ENCODE measurements at regions not wholly inside any gene's neighbourhood (a gene's known extent, or its start where the extent isn't known, plus 50 kb on each side); places are given as distances from the start of the nearest gene placed in this dataset.
A peak's percentile ranks its signal among the peaks of the same experiment; 100 is the strongest.

GRCh38 chr3:147939839-147940238, 530.7 kb downstream of the ZIC1 start:
- Mint-ChIP-seq H3K27ac (ENCODE audit: unreplicated experiment) (peak overlapping the region; percentile 77), H3K36me3 (ENCODE audit: low read depth) (peaks cover 3% of the 10 kb centered on the region), H3K4me3 (peak overlapping the region; percentile 85), H3K9me3 (no peaks in the 10 kb centered on the region), H3K4me1 (peaks cover 72% of the 10 kb centered on the region), H3K27me3 (ENCODE audit: low read depth) (no peaks in the 10 kb centered on the region)
- DNase-seq (ENCODE audit: low read depth, low spot score), result no peak
- no peak for TF ChIP-seq CTCF (conservative IDR thresholded peaks at IDR 0.05)

GRCh38 chr3:147940405-147941193, 531.4 kb downstream of the ZIC1 start:
- Mint-ChIP-seq H3K9me3 (no peaks in the 10 kb centered on the region), H3K4me3 (peak overlapping the region; percentile 76), H3K4me1 (peaks cover 67% of the 10 kb centered on the region), H3K27me3 (ENCODE audit: low read depth) (no peaks in the 10 kb centered on the region), H3K36me3 (ENCODE audit: low read depth) (peaks cover 3% of the 10 kb centered on the region), H3K27ac (ENCODE audit: unreplicated experiment) (no peak overlapping the region)
- no peak for DNase-seq (ENCODE audit: low read depth, low spot score)
- TF ChIP-seq CTCF (conservative IDR thresholded peaks at IDR 0.05), result no peak

- no peak for DNase-seq (ENCODE audit: low read depth, low spot score)
- no peak for TF ChIP-seq CTCF (conservative IDR thresholded peaks at IDR 0.05)
- H3K27ac Mint-ChIP-seq (ENCODE audit: unreplicated experiment), result no peak overlapping the region
- peaks cover 71% of the 10 kb centered on the region for H3K4me1 Mint-ChIP-seq
- H3K9me3 Mint-ChIP-seq, result peaks cover 2% of the 10 kb centered on the region
- H3K36me3 Mint-ChIP-seq (ENCODE audit: low read depth), result peaks cover 3% of the 10 kb centered on the region
- no peaks in the 10 kb centered on the region for H3K27me3 Mint-ChIP-seq (ENCODE audit: low read depth)
- peak overlapping the region; percentile 59 for H3K4me3 Mint-ChIP-seq
These were observed 532.8 kb downstream of the ZIC1 start for GRCh38 chr3:147941969-147942368.

- H3K4me3 Mint-ChIP-seq, result peak overlapping the region; percentile 14
These were observed 534.2 kb downstream of the ZIC1 start for GRCh38 chr3:147943265-147943945.

GRCh38 chr3:147945968-147946519, 536.9 kb downstream of the ZIC1 start:
- no peak overlapping the region for H3K27ac Mint-ChIP-seq (ENCODE audit: unreplicated experiment)
- DNase-seq (ENCODE audit: low read depth, low spot score), result no peak
- peak; percentile 62 for TF ChIP-seq CTCF (conservative IDR thresholded peaks at IDR 0.05)
- H3K9me3 Mint-ChIP-seq, result peaks cover 2% of the 10 kb centered on the region
- H3K36me3 Mint-ChIP-seq (ENCODE audit: low read depth), result peaks cover 3% of the 10 kb centered on the region
- H3K4me3 Mint-ChIP-seq, result peak overlapping the region; percentile 11
- peaks cover 44% of the 10 kb centered on the region for H3K4me1 Mint-ChIP-seq
- no peaks in the 10 kb centered on the region for H3K27me3 Mint-ChIP-seq (ENCODE audit: low read depth)

More at GRCh38 chr3:147943265-147943945, 534.2 kb downstream of the ZIC1 start:
- peak overlapping the region; percentile 2 for H3K27ac Mint-ChIP-seq (ENCODE audit: unreplicated experiment)
- DNase-seq (ENCODE audit: low read depth, low spot score), result no peak
- no peak for TF ChIP-seq CTCF (conservative IDR thresholded peaks at IDR 0.05)
- no peaks in the 10 kb centered on the region for H3K27me3 Mint-ChIP-seq (ENCODE audit: low read depth)
- peaks cover 62% of the 10 kb centered on the region for H3K4me1 Mint-ChIP-seq
- H3K9me3 Mint-ChIP-seq, result peaks cover 2% of the 10 kb centered on the region
- H3K36me3 Mint-ChIP-seq (ENCODE audit: low read depth), result peaks cover 3% of the 10 kb centered on the region

Data from neural crest cell (in vitro differentiated cells).